ENCODE measurements at regions not wholly inside any gene's neighbourhood (a gene's known extent, or its start where the extent isn't known, plus 50 kb on each side); places are given as distances from the start of the nearest gene placed in this dataset.

- TF ChIP-seq ZBTB10 (tag by site-specific recombination; IDR thresholded peaks at IDR 0.05): no peak
- TF ChIP-seq, protein P1, sequence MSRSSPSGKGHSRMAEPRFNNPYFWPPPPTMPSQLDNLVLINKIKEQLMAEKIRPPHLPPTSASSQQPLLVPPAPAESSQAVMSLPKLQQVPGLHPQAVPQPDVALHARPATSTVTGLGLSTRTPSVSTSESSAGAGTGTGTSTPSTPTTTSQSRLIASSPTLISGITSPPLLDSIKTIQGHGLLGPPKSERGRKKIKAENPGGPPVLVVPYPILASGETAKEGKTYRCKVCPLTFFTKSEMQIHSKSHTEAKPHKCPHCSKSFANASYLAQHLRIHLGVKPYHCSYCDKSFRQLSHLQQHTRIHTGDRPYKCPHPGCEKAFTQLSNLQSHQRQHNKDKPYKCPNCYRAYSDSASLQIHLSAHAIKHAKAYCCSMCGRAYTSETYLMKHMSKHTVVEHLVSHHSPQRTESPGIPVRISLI (tag by site-specific recombination; IDR thresholded peaks at IDR 0.05): no peak
These were observed 116.4 kb downstream of the GDAP2 start (continued) for GRCh38 chr1:117812869-117813511.

All from HEK293 (cell line).